SH-SY5Y (cell line): ENCODE measurements at regions not wholly inside any gene's neighbourhood (a gene's known extent, or its start where the extent isn't known, plus 50 kb on each side); places are given as distances from the start of the nearest gene placed in this dataset.

Experiments
- GATA2 ChIP-seq: IDR thresholded peaks from 2 replicates; pipeline ENCODE4 v1.6.1; 2011; ENCODE audit warnings: mild to moderate bottlenecking, low read depth, low read length
- GATA3 ChIP-seq: IDR thresholded peaks from 2 replicates; pipeline ENCODE4 v1.6.1; 2011; ENCODE audit warnings: low read depth, mild to moderate bottlenecking, low read length, moderate library complexity

- TF ChIP-seq GATA3 = peak; percentile 97
- TF ChIP-seq GATA2 = peak; percentile 88
Observed at GRCh38 chr4:147284256-147284835, 196.6 kb upstream of the EDNRA start.
